Prostate gland (tissue), 2 donors: ENCODE measurements at regions not wholly inside any gene's neighbourhood (a gene's known extent, or its start where the extent isn't known, plus 50 kb on each side); places are given as distances from the start of the nearest gene placed in this dataset.

Source experiments
- CTCF ChIP-seq, 4 experiments: fragments of 200-600 bp in 2 of 4; fragments of 450-650 bp in 2 of 4; sonication (generic) in 2 of 4; IDR thresholded peaks; 1 replicate in 3 of 4; 2 replicates in 1 of 4; pipeline ENCODE4 v1.5.1; 2016 to 2019; ENCODE audit warnings: antibody characterized with exemption in 4 of 4, mild to moderate bottlenecking in 2 of 4, moderate library complexity in 2 of 4
- POLR2A ChIP-seq: fragments of 450-650 bp; IDR thresholded peaks from one replicate; pipeline ENCODE4 v1.6.1; 2016; ENCODE audit warnings: antibody characterized with exemption, mild to moderate bottlenecking
- POLR2AphosphoS5 ChIP-seq: sonication (generic); formaldehyde crosslinking; IDR thresholded peaks from one replicate; pipeline ENCODE4 v1.6.1; 2017; ENCODE audit warnings: antibody characterized with exemption

DNA sequence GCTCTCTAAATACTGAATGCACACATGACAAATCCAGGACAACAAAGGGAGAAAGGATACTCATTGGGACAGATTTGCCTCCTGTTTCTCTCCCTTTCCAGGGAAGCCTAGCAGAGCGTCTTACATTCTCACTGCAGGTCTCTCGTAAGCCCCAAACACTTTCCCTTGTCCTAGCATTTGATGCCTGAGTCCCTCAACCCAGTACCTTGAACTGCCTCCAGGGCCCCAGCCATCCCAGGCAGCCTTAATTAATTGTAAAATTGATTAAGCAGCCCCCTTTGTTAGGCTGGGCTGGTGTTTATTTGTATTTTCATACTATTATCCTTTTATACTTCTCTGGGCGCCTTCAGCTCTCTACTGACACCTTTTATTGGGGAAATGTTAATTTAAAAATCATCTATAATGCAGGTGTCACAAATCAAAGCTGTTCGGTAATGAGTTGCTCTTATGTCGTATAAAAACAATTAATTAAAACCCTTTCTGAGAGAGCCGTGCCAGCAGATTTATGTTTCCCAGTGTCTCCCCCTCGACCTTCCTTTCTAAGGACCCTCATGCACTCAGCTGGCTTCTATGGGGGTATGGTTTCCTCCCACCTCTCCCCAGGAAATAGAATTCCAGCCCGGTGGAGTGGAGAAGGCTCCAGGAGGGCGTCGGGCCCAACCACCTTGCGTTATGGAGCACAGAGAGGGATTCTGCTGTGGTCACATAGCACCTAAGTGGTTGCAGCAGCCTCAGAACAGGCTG, 243.8 kb downstream of the RPS24 start:
- no peak for TF ChIP-seq CTCF (IDR thresholded peaks at IDR 0.05)
- TF ChIP-seq POLR2A: no peak
- TF ChIP-seq POLR2AphosphoS5: no peak
